Hematopoietic multipotent progenitor cell treated with erythropoietin and hydrocortisone succinate and interleukin-3 and kit ligand, for 17 days (in vitro differentiated cells): ENCODE measurements at regions not wholly inside any gene's neighbourhood (a gene's known extent, or its start where the extent isn't known, plus 50 kb on each side); places are given as distances from the start of the nearest gene placed in this dataset.

Source experiments
- DNase-seq: peaks from one replicate; pipeline ENCODE4 v3.0.0-alpha.2; 2015; ENCODE audit warnings: low spot score

DNA sequence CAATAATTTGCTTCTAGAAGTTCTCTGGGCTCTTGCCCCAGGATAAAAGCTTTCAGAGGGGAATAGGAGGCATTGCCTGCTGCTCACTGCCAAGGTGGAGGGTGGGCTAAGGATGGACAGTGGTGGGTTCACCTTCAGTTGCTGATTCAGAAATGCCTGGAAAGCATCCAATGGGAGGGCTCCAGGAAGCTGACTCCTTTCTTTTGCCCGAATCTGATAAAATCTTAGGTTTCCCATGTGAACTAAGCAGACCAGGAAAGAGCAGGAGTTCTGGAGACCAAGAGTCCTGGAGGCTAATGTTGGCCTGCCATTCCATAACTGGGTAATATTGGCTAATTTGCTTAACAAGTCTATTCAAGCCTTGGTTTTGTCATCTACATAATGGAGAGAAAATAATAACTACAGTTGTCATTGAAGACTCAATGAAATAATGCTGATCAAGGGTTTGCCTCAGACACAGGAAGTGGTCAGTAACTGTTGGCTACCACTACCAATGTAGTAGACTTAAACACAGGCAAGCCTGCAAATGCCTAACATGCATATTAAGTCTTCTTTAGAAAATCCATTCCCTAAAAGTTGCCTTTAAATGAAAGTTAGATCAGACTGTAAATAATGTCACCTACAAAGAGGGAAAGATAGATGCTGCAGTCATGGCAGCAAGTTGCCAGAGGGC, 528.4 kb upstream of the NBEA start:
- no peak for DNase-seq

GRCh38 chr13:34414616-34415015, 527.5 kb upstream of the NBEA start:
- DNase-seq, result no peak

- no peak for DNase-seq
These were observed 525.1 kb upstream of the NBEA start for GRCh38 chr13:34416971-34417380.

- DNase-seq, result no peak
These were observed 524.2 kb upstream of the NBEA start for GRCh38 chr13:34417896-34418295.

- DNase-seq, result no peak
These were observed 523.0 kb upstream of the NBEA start for GRCh38 chr13:34419025-34419424.

- DNase-seq, result no peak
These were observed 522.3 kb upstream of the NBEA start for GRCh38 chr13:34419755-34420154.

GRCh38 chr13:34420702-34421346, 521.2 kb upstream of the NBEA start:
- DNase-seq, result no peak

DNA sequence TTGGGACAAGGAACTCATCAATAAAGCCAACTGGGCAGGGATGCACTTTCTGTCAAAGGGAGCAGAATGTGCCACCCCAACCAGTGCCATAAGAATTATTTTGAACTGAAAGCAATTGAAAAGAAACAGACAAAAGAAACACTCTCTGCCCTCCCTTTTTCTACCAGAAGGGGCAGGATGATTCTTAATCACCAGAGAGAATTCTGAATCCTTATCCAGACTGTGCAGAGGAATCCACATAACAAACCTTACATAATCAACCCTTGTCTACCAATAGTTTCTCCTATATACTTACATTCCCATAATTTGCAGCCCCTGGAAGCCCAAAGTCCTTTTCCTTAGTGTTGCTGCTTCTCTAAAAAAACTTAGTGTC, 520.7 kb upstream of the NBEA start:
- no peak for DNase-seq

GRCh38 chr13:34421858-34422475, 520.1 kb upstream of the NBEA start:
- DNase-seq, result no peak

GRCh38 chr13:34422956-34423355, 519.1 kb upstream of the NBEA start:
- no peak for DNase-seq

- DNase-seq, result no peak
These were observed 516.6 kb upstream of the NBEA start for GRCh38 chr13:34425327-34425949.

GRCh38 chr13:34428911-34429310, 513.2 kb upstream of the NBEA start:
- no peak for DNase-seq

DNA sequence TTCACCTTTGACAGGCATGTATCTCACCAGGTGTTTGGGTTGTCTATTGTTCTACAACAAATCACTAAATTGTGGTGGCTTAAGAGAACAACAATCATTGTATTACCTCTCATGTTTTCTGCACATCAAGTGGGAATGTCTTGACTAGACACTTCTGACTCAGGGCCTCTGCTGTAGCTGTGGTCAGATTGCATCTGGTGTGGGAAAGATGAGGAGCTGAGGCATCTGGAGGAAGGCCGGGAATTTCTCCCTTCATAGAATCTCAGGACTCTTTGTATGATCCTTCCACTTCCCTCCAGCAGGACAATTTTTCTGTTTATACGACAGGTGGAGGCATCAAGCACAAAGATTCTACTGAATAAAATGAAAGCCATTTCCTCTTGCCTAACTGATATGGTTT, 511.8 kb upstream of the NBEA start:
- no peak for DNase-seq

GRCh38 chr13:34431827-34432581, 510.1 kb upstream of the NBEA start:
- DNase-seq, result no peak

- no peak for DNase-seq
These were observed 506.7 kb upstream of the NBEA start for GRCh38 chr13:34435338-34435737.

- DNase-seq, result no peak
These were observed 504.2 kb upstream of the NBEA start for GRCh38 chr13:34437873-34438272.

DNA sequence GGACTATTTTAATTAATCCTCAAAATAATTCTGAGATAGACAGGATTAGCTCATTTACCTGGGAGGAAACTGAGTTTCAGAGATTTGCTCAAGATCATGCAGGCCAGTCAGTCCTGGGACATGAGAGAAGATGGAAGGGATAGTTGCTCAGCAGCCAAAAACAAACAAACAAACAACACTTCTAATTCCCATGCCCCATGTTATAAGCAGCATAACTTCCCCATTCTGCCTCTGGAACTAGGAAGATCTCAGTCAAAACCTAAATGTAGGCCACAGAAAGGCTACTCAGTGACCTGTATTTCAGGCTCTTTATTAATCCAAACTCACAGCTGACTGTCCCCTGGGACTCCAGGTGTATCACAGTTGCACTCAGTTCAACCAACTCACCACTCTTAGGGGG, 489.2 kb upstream of the NBEA start:
- DNase-seq, result no peak

DNA sequence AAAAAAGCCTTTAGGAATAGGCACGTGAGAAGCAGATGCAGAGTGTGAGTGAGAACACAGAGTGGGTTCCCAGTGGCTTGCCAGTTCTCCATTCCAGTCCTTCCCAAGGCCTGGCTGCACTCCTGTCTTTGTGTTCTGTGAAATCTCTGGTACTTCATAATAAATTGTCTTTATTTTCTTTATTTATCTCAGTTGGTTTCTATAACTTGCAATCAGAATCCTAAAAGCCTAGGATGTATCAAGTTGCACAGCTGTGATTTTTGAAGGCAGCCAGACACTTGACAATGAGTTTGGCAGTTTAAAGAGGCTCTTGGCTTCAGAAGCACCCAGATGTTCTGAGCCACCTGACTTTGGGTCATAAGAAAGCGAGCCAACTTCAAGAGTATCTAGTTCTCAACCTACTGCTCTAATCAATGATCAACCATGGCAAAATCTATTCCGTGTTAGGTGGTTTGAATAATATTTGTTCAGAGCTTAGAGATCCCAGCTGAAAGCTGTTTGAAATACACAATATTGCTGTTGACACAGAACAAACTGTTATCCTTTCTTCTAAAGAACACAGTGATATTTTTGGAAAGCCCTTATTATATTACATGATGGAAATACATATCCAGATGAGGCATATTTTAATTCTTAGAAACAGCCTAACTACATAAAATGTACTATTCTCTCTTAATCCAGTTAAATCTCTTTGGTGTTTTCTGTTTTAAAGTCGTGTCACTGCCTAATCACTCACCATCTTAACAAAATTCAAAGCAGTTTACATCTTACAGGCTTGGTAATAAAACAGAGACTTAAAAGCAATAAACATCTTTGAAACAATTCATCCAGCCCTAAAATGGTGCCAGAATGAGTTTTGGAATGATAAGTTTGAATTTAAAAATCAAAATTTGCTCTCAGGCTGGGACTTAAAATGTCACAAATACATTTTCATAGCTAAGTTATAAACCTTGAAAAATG, 483.0 kb upstream of the NBEA start:
- no peak for DNase-seq

GRCh38 chr13:34459856-34460255, 482.2 kb upstream of the NBEA start:
- DNase-seq, result no peak

- DNase-seq, result no peak
These were observed 479.2 kb upstream of the NBEA start for GRCh38 chr13:34462843-34463242.

GRCh38 chr13:34464011-34464410, 478.1 kb upstream of the NBEA start:
- no peak for DNase-seq
